ENCODE measurements at regions not wholly inside any gene's neighbourhood (a gene's known extent, or its start where the extent isn't known, plus 50 kb on each side); places are given as distances from the start of the nearest gene placed in this dataset.

GRCh38 chr22:49412236-49412635 is 415.4 kb downstream of the BRD1 start:
- Mint-ChIP-seq H3K27me3 (ENCODE audit: insufficient read depth, low read depth, poor library complexity) (peaks cover 5% of the 10 kb centered on the region), H3K9me3 (no peaks in the 10 kb centered on the region; the same call in 2 of the 3 replicates), H3K36me3 (ENCODE audit: low read depth) (no peaks in the 10 kb centered on the region; the same call in 2 of the 3 replicates), H3K27ac (no peak overlapping the region), H3K4me3 (no peak overlapping the region), H3K4me1 (peaks cover 13% of the 10 kb centered on the region)
- DNase-seq (ENCODE audit: low spot score), result no peak
- Histone ChIP-seq H3K9me2 (ENCODE audit: insufficient read depth) (no peaks in the 10 kb centered on the region), H3K27me3 (ENCODE audit: insufficient read depth) (no peaks in the 10 kb centered on the region), H3K79me2 (replicated peaks; ENCODE audit: insufficient read depth) (no peaks in the 10 kb centered on the region), H3K27ac (ENCODE audit: low read depth) (no peak overlapping the region), H3K4me3 (no peak overlapping the region), H3K4me2 (no peak overlapping the region), H3F3A (replicated peaks; ENCODE audit: low read depth) (no peaks in the 10 kb centered on the region), H4K20me1 (replicated peaks; ENCODE audit: insufficient read depth) (no peaks in the 10 kb centered on the region), H3K36me3 (ENCODE audit: insufficient read depth) (no peaks in the 10 kb centered on the region), H2AFZ (no peak overlapping the region), H3K4me1 (ENCODE audit: insufficient read depth) (no peaks in the 10 kb centered on the region)
- TF ChIP-seq EZH2 (IDR thresholded peaks at IDR 0.05; ENCODE audit: low read depth, unreplicated experiment) (no peak), POLR2AphosphoS5 (IDR thresholded peaks at IDR 0.05; ENCODE audit: low read depth) (no peak), ETS1 (IDR thresholded peaks at IDR 0.05) (no peak), EZH2phosphoT487 (IDR thresholded peaks at IDR 0.05; ENCODE audit: unreplicated experiment) (no peak), ZNF331 (CRISPR knock-in tag; IDR thresholded peaks at IDR 0.05; ENCODE audit: low read depth) (no peak), CTCF (conservative IDR thresholded peaks at IDR 0.05; ENCODE audit: low read depth in 2 of 2) (no peak), NANOG (IDR thresholded peaks at IDR 0.05; ENCODE audit: borderline replicate concordance) (no peak), ZNF462 (CRISPR knock-in tag; IDR thresholded peaks at IDR 0.05) (no peak), CREB1 (CRISPR knock-in tag; IDR thresholded peaks at IDR 0.05; ENCODE audit: low read depth) (no peak), REST (IDR thresholded peaks at IDR 0.05; ENCODE audit: unreplicated experiment) (no peak), STAT1 (IDR thresholded peaks at IDR 0.05; ENCODE audit: unreplicated experiment) (no peak), JUNB (IDR thresholded peaks at IDR 0.05; ENCODE audit: unreplicated experiment) (no peak), ZNF114 (CRISPR knock-in tag; IDR thresholded peaks at IDR 0.05) (no peak)
- no peak for ATAC-seq

All from GM23338 (cell line).